HG02678 (cell line): ENCODE measurements at regions not wholly inside any gene's neighbourhood (a gene's known extent, or its start where the extent isn't known, plus 50 kb on each side); places are given as distances from the start of the nearest gene placed in this dataset.
"Not testable (repeated sequence)": the region's sequence is repeated elsewhere in the genome, so short reads cannot be mapped to it uniquely, and the experiment has no call there.

Experiments
- ATAC-seq: cut with Tn5 transposase; IDR thresholded peaks from one replicate; pipeline ENCODE4 v1.9.1; 2021; ENCODE audit warnings: mild to moderate bottlenecking, moderate library complexity; ENCODE audit not compliant: unreplicated experiment

DNA sequence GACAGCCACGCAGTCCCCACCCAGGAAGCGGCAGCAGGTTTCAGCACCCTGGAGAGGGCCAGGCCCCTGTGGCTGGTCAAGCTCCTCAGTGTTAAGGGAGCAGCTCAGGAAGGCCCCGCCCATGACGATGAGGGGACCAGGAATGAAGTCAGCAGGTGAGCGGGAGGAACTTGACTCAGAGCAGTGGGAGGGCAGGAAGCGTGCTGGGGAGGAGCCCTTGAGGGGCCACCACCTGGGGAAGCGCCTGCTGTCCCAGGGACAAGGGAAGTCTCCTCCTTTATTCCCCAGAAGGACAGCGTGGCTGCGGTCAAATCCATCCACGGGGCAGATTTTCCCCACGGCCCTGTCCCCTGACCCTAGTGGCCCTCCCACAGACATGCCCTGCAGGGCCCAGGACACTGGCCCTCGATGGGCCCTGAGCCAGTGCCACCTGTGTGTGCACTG lies 357.6 kb downstream of the ADGRD1 start:
- ATAC-seq: not testable (repeated sequence)

DNA sequence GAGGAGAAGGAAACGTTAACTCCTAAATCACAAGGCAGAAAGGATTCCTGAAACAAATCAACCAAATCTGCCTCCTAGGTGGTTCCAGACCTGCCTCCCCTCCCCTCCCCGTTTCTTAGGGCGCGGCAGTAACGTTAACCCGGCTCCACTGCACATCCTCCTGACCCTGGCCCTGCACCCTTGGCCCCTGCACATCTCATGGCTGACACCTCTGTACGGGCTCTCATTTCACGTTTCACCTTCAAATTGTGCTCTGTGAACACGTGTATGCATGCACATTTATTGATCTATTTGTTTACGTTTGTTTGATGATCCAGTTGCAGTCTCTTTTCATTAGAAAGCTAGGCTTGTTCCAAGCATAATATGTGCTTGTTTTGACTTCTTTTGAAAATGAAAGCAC lies 358.1 kb downstream of the ADGRD1 start:
- ATAC-seq: no peak

DNA sequence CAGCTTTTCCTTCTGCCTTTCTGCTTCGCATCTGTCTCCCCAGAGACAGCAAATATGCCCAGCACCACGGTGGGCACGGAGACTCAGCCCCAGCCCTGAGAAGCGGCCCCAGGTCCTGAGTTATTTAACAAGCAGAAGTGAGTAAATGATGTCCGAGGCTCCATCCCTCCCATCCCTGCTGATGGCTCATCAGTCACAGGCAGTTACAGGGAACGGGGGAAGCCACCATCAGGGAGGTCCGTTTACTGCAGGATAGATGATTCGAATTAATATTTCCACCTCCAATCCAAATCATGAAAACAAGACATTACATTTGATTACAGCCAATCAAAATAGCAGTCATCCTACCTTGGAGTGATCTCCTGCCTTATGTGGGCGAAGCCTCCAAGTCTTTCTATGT lies 358.7 kb downstream of the ADGRD1 start:
- ATAC-seq: not testable (repeated sequence)

DNA sequence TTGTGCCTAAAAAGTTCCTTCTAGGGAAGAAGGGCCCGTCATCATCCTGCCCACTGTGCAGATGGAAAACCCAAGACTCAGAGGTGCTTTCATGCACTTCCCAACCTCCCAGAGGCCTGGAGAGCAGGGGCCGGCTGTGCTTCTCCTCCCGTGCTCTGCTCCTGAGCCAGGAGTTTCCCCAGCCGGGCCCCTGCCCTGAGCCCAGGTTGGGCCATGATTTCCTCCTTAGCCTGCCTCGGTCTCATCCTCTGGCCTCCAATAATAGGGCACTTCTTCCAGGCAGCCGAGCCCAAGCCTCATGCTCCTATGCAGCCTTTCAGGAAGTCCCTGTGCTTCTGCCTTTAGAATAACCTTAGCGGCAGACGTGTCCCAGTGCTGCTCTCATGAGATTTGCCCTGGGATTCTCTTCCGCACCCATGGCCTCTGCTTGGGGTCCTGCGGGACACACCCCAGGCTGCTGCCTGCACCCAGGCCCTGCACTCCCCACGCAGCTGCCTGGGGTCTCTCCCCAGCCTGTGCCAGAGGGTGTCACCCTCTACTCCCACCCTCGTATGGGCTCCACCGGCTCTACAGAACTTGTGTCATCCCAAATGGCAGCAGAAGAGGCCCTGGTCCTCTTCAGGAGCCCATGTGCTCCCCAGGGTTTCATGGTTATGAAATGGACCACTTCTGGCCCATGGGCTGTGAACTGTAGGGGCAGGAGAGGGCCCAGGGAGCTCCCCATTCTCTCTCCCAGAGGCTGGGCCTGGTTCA lies 359.3 kb downstream of the ADGRD1 start:
- ATAC-seq: no peak

DNA sequence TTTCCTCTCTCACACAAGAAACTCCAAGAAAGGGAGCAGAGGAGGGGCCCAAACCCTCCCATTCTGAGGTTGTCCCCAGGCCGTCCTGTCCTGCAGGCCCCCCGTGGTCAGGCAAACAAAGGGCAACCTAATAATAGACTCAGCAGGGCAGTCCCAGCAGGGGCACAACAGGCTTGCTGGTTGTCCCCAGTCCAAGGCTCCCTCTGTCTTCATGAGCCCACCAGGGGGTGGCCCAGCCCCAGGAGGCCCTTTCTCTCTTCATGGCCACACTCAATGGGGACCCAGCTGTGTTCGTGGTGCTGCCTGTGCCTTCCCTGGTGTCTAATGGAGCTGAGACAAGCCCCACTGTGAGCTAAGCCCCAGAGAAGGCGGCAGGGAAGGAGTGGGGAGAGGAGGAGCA lies 359.9 kb downstream of the ADGRD1 start:
- no peak for ATAC-seq

DNA sequence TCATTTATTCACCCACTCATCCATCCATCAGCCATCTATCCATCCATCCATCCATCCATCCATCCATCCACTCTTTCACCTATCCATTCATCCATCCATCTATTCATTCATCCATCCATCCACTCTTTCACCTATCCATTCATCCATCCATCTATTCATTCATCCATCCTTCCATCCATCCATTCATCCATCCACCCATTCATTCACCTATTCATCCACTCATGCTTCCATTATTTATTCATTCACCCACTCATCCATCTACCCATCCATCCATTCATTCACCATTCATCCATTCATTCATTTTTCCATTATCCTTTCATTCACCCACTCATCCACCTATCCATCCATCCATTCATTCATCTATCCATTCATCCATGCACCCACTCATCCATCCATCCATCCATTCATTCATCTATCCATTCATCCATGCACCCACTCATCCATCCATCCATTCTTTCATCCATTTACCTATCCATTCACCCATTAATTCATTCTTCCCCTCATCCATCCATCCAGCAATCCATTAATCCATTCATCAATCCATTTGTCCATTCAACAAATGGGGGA lies 360.9 kb downstream of the ADGRD1 start:
- no peak for ATAC-seq

DNA sequence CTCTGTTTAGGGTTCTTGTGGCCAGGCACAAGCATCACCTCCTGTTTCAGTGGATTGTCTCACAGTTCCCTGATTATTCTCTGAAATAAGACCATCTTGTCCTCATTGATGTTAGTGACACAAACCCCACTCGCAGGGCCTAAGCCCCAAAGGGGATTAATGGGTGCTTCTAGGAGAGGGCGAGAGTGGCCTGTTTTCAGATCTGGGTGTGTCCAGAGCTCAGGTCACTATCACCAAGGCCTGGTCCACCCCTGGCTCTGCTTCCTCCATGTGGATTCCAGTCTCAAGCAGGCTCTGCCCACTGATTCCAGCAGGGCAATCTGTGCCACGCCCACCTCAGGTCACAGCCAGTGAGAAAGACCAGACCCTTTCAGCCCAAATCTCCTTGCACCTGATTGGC lies 361.9 kb downstream of the ADGRD1 start:
- no peak for ATAC-seq

DNA sequence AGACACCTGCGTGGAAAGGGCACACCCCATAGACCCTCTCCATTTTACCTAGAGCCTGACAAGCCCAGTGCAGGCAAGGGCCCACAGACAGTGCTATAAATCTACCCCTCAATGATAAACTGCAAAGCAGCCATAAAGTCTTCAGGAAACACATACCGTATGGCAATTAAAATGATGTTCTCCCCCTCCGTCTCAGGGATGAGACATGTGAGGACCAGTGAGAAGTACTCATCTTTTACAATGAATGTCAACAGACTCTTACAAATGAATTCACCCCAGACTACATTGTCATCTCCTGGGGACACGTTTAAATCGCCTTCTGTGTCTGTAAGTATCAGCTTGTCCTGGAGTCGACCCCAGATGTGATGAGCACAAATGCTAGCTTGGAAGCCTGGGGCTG lies 362.7 kb downstream of the ADGRD1 start:
- no peak for ATAC-seq

DNA sequence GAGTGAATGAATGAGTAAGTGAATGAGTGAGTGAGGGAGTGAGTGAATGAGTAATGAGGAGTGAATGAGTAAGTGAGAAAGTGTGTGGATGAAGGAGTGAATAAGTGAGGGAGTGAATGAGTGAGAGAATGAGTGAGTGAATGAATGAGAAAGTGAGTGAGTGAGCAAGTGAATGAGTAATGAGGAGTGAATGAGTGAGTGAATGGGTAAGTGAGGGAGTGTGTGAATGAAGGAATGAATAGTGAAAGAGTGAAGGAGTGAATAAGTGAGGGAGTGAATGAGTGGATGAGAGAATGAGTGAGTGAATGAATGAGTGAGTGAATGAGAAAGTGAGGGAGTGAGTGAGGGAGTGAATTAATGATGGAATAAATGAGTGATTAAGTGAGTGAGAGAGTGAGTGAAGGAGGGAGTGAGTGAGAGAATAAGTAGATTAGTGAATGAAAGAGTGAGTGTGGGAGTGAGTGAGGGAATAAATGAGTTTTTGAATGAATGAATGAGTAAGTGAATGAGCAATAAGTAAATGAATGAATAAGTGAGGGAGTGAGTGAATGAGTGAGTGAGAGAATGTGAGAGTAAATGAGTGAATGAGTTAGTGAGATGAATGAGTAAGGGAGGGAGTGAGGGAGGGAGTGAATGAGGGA lies 364.5 kb downstream of the ADGRD1 start:
- ATAC-seq: no peak

DNA sequence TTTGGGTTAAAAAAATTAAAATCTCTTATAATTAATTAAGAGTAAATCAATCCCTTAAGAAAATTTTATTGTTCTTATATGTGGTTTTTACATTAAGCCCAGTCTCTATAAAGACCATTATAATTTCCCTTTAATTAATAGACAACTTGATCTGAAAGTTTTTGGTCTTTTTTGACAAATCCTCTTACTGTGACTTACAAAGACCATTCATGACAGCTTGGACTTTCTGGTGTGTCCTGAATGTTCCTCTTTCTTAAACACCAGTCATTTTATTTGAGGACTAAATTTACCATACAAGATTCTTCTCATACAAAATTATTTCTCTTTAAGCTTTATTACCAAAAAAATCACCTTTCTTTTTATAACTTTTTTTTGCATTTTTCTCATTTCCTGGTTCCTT lies 368.3 kb downstream of the ADGRD1 start:
- ATAC-seq: no peak

DNA sequence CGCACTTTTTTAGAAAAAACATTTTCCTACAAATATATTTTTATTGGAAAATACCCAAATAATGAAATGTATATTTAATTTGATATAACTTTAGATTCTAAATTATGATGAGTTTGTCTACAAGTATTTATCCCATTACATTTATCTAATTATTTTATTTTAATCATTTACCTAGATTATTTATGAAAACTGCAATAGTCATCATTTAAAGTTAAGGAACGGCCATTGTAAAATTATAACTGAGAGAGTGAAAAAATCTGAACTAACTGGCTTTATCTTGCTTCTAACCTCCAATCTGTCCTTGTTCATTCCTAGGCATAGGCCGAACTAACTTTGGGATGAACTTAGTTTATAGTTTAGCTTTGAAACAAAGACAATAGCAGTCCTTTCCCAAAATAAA lies 368.8 kb downstream of the ADGRD1 start:
- not testable (repeated sequence) for ATAC-seq

DNA sequence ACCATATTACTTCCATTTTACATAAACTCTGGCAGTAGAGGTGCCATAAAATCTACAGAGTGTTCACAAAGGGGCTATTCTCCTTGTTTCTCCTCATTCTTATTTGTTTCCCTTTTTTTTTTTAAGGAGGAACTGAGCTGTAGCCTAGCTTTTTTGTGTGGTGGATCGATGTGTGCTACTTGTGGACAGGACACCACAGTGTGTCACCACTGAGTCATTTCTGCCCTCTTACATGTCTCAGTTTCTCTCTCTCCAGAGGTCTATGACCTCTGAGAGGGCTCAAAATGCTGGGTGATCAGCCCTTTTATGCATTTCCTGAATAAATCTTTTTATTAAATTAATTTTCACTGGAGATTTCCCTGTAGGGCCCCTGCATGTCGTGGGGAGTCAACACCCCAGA lies 370.2 kb downstream of the ADGRD1 start:
- no peak for ATAC-seq

DNA sequence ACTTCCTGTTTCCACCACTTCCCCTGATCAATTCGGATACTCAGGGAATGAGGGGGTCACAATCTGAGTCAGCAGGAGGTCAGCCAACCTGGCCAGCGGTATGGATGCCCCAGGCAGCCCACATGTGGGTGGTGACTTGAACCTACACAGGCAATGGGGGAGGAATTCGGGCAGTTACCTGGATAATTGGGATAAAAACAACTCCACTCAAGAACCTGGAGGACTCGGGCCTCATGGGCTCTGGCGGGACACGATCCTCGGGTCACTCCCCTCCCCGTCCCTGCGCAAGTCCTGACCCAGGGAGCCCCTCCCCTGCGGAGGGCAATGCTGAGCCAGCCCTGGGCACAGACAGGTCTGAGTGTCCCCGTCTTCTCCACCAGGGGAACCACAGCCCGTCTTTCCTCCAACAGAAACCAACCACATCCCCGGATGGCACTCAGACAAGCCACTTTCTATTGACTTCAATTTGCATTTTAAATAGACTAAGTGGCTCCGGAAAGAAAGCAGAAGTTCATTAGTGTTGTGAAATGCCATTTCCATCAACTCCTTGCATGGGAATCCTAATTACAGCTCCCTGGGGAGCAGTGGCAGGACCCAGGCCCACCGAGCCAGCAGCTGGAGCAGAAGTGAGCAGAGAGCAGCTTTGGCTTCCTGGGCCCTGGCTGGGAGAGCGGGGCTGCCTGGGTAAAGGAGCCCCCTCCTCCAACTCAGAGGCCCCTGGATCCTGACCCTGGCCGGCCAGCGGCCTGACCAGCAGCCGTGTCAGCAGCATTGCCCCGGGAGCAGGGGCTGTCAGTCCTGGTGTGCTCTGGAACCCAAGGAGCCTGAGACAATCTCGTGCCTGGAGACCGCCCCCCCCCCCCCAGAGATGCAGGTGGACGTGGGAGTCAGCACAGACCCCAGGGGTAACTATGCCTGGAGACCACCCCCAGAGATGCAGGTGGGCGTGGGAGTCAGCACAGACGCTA lies 374.1 kb downstream of the ADGRD1 start:
- no peak for ATAC-seq

DNA sequence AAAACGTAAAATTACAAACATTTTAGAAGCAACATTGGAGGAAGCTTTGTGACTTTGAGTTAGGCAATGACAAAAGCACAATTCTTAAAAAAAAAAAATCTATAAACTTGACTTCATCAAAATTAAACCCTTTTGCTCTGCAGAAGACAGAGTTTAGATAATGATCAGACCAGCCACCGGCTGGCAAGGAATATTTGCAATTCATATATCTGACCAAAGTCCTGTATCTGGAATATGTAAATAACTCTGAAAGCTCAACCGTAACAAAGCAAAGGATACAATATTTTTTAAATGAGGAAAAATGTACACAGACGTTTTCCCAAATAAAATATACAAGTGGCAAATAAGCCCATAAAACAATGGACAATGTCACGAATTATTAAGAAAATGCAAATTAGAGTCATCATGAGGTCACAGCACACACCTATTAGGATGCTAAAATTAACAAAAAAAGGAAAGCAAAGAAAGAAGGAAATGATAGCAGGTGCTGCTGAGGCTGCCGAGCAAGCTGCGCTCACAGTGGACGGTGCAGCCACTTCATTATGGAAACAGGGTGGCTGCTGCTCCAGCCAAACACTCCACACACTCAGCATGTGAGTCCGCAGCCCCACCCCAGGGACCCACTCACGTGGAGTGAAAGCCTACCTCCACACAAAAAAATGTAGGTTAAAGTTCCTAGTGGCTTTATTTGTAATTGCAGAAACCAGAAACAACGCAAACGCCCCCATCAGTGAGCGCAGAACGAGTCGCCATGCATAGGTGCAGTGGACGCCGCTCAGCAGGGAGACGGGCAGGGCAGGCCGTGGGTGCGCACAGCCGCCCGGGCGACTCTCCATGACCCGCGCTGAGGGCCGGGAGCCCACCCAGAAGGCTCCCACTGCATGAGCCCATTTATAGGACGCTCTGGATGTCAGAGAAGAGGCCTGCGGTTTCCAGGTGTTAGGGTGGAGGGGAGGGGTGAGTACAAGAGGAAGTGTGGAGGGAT lies 375.4 kb downstream of the ADGRD1 start:
- not testable (repeated sequence) for ATAC-seq

DNA sequence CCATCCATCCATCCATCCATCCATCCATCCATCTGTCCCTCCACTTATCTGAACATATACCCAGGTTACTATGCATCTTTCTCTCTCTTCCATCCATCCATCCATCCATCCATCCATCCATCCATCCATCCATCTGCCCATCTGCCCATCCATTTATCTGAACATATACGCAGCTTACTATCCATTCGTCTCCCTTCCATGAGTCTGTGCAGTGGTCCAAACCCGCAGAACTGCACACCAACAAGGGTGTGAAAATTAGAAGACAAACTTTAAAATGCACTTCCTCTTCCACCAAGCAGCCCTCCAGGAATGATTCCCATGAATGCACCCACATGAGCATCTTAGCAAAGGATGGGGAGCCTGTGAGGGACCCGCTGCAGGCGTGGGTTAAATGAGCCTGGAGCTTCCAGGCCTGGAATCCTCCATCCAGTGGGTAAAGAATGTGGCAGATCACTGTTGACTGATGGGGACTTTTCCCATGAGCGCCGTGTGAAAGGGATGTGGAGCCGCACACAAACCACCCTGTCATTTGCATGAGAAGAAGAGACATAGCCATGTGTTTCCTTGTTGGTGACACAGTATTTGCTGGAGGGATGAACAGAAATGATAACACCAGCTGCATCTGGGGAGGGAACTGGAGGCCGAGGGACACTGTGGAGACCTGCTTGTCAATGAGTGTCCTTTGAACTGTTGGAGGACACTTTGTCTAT lies 376.6 kb downstream of the ADGRD1 start:
- no peak for ATAC-seq

DNA sequence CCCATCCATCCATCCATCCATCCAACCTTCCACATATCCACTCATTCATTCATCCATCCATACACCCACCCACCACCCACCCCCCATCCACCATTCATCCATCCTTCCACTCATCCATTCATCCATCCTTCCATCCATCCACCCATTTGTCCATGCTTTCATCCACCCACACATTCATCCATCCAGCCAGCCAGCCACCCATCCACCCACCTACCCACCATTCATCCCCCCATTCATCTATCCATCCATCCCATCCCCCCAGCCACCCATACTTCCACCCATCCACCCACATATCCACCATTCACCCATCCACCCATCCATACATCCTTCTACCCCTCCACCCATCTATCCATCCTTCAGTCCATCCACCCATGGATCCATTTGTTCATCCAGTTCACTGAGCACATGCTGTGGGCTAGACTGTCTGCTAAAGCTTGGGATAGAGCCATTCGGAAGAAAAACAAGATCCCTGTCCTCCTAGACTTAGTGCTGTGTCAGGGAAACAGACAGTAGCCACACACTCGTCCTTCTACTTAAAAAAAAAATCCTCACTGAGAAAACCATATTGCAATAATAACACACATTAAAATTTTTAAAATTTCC lies 377.5 kb downstream of the ADGRD1 start:
- no peak for ATAC-seq

DNA sequence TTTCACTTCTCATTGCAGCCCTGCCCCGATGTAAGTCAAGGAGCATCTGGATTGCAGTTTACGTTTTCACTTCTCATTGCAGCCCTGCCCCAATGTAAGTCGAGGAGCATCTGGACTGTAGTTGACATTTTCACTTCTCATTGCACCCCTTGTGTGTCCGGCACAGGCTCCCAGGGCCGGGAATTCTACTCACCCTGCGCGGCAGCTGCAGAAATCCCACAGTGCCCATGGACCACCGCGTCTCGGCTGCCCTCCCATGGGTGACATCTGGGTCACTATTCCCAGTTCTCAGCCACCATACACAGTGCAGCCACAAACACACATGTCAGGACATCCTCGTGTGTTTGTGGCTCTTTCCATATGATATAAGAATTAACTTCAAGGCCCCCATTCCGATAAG lies 378.5 kb downstream of the ADGRD1 start:
- ATAC-seq: no peak

DNA sequence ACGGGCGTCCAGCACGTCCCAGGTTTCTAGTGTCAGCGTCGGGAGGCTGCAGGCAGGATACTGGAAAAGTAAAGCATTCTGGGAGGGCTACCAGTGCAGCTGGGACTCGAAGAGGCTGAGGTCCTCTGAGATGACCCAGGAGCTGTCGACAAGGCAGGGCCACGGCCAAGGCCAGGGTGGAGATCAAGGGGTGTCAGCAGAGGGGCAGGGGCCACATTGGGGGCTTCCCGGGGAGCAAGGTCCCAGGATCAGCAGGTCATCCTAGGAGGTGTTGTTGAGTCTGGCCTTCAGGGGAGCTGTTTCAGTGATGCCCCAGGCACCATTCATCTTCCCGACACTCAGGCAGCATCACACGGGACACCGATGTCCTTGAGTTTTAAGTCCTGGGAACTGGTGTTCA lies 377.8 kb upstream of the SFSWAP start:
- no peak for ATAC-seq
